ENCODE measurements at regions not wholly inside any gene's neighbourhood (a gene's known extent, or its start where the extent isn't known, plus 50 kb on each side); places are given as distances from the start of the nearest gene placed in this dataset.
"Not testable (repeated sequence)": the region's sequence is repeated elsewhere in the genome, so short reads cannot be mapped to it uniquely, and the experiment has no call there.

DNA sequence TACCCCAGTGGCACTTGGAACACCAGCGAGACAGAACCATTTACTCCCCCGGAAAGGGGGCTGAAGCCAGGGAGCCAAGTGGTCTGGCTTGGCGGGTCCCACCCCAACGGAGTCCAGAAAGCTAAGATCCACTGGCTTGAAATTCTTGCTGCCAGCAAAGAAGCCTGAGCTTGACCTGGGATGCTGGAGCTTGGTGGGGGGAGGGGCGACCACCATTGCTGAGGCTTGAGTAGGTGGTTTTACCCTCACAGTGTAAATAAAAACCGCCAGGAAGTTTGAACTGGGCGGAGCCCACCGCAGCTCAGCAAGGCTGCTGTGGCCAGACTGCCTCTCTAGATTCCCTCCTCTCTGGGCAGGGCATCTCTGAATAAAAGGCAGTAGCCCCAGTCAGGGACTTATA is 62.8 kb downstream of the RPS24 start:
- not testable (repeated sequence) for DNase-seq

DNA sequence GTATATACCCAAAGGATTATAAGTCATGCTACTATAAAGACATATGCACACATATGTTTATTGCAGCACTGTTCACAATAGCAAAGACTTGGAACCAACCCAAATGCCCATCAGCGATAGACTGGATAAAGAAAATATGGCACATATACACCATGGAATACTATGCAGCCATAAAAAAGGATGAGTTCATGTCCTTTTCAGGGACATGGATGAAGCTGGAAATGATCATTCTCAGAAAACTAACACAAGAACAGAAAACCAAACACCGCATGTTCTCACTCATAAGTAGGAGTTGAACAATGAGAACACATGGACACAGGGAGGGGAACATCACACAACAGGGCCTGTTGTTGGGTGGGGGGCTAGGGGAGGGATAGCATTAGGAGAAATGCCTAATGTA is 68.9 kb downstream of the RPS24 start:
- not testable (repeated sequence) for DNase-seq

DNA sequence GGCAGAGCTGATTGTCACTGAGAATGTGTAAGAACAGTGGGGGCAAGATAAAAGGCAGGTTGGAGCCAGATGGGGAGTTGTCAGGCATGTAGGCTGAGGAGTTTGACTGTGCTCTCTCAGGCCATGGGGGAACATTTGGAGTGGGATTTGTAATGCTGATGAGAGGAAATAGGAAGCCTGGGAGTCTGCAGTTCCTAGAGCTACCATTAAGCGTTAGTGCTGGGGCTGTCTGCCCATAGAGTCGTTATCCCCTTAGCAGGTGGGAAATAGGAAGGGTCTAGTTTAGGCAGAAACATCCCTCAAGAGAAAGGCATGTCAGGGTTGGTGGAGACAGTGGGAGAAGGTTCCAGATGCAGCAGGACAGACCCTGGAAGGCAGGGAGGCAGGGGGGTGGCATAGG is 75.5 kb downstream of the RPS24 start:
- no peak for DNase-seq

- DNase-seq: no peak
These were observed 81.6 kb downstream of the RPS24 start for GRCh38 chr10:78115135-78115853.

DNA sequence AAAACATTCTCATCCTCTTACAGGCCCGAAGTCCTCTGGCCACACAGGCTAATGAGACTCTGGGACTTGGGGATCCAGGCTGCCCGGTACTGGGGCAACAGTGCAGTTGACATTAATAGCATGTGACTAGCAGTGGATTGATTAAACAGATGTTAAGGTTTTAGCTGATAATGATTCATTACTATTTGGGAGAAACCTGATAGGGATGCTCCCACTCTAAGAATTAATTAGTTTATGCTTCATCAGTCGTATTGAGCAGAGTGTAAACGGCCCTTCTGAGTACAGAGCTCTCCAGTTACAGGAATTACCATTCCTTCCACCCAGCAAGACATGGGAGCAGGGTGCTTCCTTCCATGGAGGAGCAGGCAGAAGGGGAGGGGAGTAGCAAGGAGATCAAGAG is 82.7 kb downstream of the RPS24 start:
- no peak for DNase-seq

DNA sequence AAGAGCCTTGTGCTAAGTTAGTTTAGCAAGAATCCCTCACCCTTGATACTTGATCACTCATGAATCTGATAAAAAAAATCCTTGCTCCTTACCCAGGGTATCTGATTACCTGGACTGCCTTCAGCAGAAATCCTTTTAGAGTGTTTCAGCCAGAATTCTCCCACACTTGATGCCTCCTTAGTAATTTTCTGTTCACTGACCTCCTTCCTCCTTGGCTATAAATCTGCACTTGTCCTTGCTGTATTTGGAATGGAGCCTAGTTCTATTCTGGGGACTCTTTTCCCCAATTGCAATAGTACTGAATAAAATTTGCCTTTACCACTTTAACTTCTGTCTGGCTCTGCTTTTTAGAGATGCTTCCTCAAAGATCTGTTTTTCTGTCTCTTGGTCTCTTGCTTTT is 84.9 kb downstream of the RPS24 start:
- DNase-seq: no peak

DNA sequence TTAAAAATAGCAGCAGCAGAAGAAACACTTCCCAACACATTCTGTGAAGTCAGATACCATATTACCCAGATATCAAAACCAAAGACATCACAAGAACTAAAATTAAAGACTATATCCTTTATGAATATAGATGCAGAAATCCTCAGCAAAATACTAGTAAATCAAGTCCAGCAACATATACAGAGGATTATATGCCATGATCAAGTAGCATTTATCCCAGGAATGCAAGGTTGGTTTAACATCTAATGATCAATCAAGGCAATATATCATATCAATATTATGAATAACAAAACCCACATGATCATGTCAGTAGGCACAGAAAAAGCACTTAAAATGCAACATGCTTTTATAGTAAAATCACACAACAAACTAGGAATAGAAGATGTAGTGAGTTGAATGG is 88.1 kb downstream of the RPS24 start:
- no peak for DNase-seq

- DNase-seq: no peak
These were observed 90.5 kb downstream of the RPS24 start for GRCh38 chr10:78124167-78124566.

DNA sequence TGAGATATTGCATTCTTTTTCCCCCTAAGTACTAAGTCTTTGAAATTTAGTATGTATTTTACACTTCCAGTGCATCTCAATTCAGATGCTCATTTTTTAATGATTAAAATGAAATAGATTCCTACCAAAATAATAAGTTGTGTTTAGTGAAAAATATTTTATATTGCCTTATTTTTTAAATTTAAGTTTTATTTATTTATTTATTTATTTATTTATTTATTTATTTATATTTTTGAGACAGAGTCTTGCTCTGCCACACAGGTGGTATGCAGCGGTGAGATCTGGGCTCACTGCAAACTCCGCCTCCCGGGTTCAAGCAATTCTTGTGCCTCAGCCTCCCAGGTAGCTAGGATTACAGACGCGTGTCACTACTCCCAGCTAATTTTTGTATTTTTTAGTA is 95.5 kb downstream of the RPS24 start:
- no peak for DNase-seq

- no peak for DNase-seq
These were observed 97.5 kb downstream of the RPS24 start for GRCh38 chr10:78130966-78131710.

GRCh38 chr10:78134773-78135306 is 101.2 kb downstream of the RPS24 start:
- DNase-seq: no peak

DNA sequence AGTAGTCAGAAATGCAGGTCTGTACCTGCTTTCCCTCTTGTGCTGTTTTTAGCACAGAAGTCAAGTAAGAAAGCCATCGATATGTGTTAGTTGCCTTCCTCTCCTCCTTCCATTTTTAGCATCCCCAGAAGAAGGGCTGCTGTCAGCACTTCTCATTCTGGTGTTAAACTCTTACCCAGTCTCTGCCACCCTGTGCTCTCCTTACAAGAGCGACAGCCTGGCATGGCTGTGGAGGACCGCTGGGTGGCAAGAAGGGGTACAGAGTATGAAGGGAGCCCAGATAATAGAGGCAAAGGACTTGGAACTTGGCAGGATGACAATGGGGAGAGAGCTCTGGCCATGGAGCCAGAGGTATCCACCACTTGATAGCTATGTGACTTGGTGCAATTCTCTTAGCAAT is 103.5 kb downstream of the RPS24 start:
- no peak for DNase-seq

GRCh38 chr10:78139341-78139740 is 105.7 kb downstream of the RPS24 start:
- DNase-seq: no peak

DNA sequence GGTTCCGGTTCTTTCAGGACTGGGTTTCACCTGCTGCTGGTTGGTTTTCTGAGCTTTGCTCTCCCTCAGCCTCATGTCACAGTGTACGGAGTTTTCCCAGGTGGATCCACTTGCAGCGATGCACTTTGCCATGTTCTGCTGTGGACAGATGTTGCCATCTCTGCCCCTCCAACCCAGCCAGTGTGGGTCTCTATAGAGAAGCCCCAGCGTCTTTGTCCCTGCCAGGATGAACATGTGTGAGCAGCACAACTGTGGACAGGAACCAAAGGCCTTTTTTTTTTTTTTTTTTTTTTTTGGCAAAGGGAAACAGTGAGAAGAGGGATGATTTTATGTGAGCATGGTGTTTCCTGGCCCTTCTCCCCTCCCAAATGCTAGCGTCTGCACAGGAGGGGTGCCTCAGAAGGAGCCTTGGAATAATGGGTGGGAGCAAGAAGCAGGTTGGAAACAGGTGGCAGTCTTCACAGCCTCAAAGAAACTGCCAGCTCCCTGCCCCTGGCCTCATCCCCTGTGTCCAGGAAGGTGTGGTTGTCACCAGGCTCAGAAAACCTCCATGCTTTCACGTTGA is 106.5 kb downstream of the RPS24 start:
- DNase-seq: no peak

- no peak for DNase-seq
These were observed 109.9 kb downstream of the RPS24 start for GRCh38 chr10:78143576-78143975.

DNA sequence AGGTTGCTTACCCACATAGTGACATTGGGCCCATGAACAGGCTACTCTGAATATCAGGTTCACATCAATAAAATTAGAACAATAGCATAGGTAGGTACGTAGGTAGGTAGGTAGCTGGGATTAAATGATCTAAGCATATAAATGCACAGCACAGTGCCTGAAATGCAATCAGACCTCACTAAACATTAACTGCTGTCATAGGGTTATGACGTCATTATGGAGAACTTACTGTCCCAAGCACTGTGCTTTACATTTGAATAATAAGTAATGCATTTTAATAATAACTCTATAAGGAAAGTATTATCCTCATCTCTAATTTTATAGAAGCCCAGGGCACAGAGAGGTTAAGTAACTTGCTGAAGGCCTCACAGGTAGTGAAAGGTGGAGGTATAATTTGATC is 112.5 kb downstream of the RPS24 start:
- no peak for DNase-seq

DNA sequence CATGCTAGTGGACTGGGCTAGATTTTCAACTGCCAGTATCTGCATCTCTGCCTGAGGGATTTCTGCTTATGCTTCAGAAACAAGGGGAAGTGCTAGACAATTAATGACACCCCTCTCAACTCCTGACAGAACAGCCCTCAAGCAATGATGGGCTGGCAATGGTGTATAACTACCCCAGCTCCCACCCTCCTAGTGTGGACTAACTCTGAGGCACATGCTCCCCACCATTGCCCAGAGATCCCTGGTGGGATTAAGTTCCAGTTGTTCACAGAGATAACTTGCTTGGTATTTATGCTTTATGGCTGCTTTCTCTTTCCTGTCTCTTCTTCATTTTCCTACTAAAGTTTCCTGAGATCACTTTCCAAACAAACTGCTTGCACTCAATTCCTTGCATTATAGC is 113.5 kb downstream of the RPS24 start:
- DNase-seq: no peak

- DNase-seq: no peak
These were observed 114.7 kb downstream of the RPS24 start for GRCh38 chr10:78148216-78148960.

- DNase-seq: no peak
These were observed 115.4 kb downstream of the RPS24 start for GRCh38 chr10:78148961-78149612.

DNA sequence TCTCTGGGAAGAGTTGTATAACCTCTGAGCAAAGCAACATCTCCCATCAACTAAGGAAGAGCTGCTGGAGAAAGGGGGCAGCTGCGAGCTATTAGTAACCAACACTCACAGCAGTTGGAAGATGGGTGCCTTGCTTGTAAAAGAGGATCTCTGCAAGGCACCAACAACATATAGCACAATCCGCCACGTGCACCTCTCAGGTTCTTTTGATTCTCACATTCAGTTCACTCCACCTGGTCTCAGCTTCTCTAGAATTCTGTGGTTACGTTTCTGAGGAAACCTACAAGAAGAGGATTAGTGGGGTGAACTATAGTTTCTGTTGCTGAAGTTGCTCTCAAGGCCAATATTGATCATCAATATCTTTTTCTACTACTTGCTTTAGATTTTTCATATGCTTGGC is 117.1 kb downstream of the RPS24 start:
- no peak for DNase-seq

DNA sequence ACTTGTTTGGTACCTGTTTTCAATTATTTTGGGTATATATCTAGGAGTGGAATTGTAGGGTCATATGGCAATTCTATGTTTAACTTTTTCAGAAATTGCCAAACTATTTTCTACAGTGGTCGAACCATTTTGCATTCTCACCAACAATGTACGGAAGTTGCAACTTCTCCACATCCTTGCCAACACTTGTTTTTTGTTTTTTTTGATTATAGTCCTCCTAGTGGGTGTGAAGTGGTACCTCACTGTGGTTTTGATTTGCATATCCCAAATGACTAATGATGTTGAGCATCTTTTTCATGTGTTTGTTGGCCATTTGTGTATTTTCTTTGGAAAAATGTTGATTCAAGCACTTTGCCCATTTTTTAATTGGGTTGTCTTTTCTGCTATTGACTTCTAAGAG is 122.1 kb downstream of the RPS24 start:
- DNase-seq: no peak

DNA sequence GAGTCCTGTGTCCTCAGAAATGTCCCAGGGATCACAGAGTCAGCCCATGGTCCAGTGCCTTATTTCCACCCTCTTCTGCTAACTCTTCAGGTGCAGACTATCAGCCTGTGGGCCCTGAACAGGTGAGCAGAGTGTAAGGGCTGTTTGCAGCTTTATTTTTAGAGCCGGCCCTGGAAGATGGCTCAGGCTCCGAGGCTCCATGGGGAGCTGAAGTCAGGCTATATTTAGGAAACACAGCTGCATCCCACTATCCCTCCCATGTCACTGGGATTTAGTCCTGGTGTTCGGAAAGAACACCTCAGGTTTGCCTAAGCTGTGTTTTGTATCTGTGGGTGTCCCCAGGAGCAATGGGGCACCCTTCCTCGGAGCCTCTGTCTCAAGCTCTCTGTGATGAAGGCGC is 126.9 kb downstream of the RPS24 start:
- no peak for DNase-seq

GRCh38 chr10:78162853-78163252 is 129.2 kb downstream of the RPS24 start:
- DNase-seq: no peak

All from activated CD4-positive, CD25-positive, alpha-beta regulatory T cell treated with anti-CD3 and anti-CD28 coated beads, Interleukin-2, amount 50 U/mL, for 72 hours (primary cell).